Thyroid gland (tissue), 4 donors: ENCODE measurements at regions not wholly inside any gene's neighbourhood (a gene's known extent, or its start where the extent isn't known, plus 50 kb on each side); places are given as distances from the start of the nearest gene placed in this dataset.

Experiments
- CTCF ChIP-seq, 6 experiments: fragments of 200-600 bp in 3 of 6; fragments of 450-650 bp in 3 of 6; sonication (generic) in 3 of 6; IDR thresholded peaks; one replicate each; pipeline ENCODE4 v1.5.1; 2016 to 2019; ENCODE audit warnings: antibody characterized with exemption in 6 of 6, mild to moderate bottlenecking in 2 of 6, inconsistent platforms in 1 of 6, moderate library complexity in 1 of 6
- POLR2A ChIP-seq, 2 donors: fragments of 450-650 bp; IDR thresholded peaks; one replicate each; pipeline ENCODE4 v1.6.1; 2017; ENCODE audit warnings: antibody characterized with exemption in 2 of 2, mild to moderate bottlenecking in 2 of 2, moderate library complexity in 1 of 2

- TF ChIP-seq CTCF (IDR thresholded peaks at IDR 0.05) (no peak), POLR2A (IDR thresholded peaks at IDR 0.05) (no peak)
These were observed 353.5 kb downstream of the SMOC2 start for GRCh38 chr6:168794491-168794890.
